AG08396 (cell line): ENCODE measurements at regions not wholly inside any gene's neighbourhood (a gene's known extent, or its start where the extent isn't known, plus 50 kb on each side); places are given as distances from the start of the nearest gene placed in this dataset.
"Not testable (repeated sequence)": the region's sequence is repeated elsewhere in the genome, so short reads cannot be mapped to it uniquely, and the experiment has no call there.

ENCODE experiments used
- DNase-seq: peaks from one replicate; pipeline ENCODE4 v3.0.0; 2012; ENCODE audit warnings: low spot score, mixed read lengths

DNA sequence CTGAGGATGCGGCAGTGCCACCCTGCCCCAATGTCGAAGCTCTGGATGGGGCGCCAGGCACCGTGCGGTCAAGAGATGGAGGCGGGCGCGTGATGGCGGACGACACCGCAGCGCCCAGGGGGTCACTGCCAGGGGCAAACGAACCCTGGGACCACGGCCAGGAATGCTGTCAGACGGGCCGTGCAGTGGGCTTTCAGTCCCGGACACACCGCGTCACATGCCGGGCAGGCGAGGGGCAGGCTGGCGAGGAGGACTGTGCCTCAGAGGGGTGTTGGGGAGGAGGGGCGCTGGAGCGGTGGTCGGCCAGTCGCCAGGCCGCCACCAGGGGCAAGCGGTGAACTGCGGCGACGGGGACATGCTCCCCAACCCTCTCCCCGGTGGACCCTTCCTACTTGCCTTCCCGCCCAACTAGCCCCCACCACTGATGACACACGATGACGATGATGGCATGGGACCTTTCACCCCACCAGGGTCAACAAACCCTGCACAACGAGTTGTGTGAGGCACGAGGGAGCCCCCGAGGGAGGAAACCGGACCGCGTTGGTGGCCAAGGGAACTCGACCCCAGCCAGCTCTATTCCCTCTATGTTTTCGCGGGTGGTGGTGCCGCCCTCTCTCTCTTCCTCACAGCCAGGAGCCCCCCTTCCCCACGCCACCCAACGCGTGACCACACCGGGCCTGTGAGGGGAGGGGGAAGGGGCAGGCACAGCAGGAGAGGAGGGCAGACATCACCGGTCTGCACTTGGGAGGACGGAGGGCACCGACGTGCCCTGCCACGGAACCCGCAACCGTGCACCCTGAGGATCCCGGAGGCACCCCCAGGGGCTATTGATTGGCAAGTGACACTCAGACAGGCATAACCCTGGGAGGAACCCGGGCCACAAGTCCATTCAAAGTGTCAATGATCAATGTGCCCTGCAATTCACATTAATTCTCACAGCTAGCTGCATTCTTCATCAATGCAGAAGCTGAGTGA is 1960.9 kb upstream of the DEFB115 start:
- no peak for DNase-seq

GRCh38 chr20:29297411-29298270 is 1959.8 kb upstream of the DEFB115 start:
- DNase-seq, result no peak

DNA sequence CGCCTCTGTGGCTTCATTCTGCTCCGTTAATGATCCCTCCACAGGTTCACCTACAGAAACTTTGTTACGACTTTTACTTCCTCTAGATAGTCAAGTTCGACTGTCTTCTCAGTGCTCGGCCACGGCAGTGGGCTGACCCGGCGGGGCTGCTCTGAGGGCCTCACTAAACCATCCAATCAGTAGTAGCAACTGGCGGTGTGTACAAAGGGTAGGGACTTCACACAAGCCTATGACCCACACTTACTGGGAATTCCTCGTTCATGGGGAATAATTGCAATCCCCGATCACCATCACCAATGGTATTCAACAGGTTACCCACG is 1959.2 kb upstream of the DEFB115 start:
- no peak for DNase-seq

DNA sequence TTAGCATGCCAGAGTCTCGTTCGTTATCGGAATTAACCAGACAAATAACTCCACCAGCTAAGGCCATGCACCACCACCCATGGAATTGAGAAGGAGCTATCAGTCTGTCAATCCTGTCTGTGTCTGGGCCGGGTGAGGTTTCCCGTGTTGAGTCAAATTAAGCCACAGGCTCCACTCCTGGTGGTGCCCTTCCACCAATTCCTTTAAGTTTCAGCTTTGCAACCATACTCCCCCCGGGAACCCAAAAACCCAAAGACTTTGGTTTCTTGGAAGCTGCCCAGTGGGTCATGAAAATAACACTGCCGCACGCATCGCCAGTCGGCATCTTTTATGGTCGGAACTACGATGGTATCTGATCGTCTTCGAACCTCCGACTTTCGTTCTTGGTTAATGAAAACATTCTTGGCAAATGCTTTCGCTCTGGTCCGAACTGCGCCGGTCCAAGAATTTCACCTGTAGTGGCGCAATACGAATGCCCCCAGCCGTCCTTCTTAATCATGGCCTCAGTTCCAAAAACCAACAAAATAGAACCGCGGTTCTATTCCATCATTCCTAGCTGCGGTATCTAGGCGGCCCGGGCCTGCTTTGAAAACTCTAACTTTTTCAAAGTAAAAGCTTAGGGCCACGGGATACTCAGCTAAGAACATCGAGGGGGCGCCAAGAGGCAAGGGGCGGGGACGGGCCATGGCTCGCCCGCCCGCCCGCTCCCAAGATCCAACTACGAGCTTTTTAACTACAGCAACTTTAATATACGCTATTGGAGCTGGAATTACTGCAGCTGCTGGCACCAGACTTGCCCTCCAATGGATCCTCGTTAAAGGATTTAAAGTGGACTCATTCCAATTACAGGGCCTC is 1958.5 kb upstream of the DEFB115 start:
- no peak for DNase-seq

- no peak for DNase-seq
These were observed 1957.5 kb upstream of the DEFB115 start for GRCh38 chr20:29299811-29300578.

DNA sequence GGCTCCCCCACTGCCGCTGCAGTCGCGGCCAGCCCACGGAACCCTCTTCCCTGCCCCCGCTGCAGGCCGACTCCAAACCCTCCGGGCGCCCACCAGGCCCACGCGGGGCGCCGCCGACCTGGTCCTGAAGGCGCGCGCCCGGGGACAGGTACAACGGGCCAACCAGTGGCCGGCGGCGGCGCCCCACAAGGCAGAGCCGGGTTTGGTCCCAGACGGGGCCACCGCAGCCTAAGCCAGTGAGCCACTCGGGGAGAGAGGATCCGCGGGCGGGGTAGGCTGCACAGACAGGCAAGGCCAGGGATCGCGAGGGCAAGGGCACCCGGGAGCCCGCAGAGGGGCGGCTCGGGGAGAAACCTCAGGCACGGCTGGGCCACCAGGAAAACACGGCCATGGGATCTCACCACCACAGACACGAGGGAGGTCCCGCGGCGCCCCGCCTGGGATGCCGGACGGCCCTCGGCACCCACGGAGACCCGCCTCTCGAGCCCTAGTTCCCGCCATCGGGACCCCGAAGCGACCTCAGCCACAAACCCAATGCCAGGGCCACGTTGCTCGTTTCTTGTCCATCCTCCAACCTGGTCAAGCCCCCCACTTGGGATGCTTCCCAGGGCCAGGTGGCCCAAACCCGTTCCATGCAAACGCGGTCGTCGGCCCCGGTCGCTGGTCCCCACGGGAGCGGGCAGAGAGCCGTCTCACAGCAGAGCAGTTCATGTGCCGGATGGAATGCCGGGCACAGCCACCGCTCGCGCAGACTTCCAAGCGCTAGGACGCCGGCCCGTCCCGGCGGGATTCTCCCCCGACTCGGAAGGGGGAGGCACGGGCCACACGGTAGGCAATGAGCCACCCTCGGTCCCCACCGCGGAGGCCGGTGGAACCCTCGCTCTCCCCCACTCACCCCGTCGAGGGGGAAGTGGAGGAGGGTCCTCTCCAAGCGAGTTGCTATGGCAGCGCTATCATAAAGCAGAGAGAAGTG is 1956.6 kb upstream of the DEFB115 start:
- no peak for DNase-seq

DNA sequence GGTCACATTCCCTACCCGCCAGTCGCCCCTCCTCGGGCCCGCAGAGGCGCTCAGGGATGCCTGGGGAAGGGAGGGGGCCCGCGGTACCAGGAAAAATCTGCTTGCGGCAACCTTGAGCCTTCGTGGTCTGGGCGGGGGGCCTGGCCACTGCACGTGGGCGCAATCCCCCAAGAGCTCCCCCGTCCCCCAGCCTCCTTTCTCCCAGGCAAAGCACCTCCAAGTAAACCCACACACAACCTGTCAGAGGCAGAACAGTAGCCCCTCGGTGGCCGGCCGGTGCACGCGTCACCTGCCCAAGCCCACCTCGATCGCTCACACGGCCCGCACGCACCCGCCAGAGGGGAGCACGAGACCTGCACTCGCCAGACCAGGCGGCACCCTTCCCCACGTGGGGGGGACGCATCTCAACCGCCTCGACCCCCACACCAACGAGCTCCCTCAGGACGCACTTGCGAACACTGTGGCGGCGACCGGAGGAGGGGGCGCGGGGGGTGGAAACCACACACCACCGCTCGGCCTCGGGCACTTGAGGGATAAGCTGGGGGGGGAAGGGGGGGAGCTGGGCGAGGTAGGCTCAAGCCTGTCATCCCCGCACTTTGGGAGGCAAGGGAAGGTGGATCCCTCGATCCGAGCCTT is 1955.7 kb upstream of the DEFB115 start:
- DNase-seq, result no peak

- DNase-seq, result no peak
These were observed 1954.4 kb upstream of the DEFB115 start for GRCh38 chr20:29302979-29303644.

DNA sequence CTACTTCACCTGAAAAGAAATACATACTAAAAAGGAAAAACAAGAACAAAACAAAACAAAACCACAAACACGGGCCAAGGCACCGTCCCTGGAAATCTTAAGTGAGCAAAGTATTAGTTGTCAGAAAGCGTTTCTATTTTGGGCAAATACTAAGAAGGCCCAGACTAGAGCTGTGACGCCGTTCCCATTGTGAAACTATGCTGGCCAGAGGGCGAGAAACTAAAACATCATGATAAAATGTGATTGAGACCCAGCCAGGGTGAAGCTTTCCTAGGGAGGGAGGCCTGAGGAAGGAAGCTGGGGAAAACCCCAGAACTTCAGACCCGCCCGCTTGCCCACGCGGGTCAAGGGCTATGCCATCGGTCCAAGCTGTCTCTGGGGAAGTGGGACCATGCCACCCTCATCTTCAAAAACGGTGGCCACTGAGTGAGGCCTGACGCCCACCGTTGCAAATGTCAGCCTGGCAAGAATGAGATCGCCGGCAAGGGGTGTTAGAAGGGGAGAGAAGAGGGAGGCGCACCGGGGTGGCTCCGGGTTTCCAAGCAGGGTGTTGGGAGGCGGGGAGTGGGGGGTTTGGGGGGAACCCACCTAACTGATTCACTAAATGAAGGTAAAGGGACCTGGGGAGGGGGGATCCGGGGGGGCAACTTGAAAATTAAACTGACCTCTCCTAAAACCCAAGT is 1950.9 kb upstream of the DEFB115 start:
- no peak for DNase-seq

- DNase-seq, result not testable (repeated sequence)
These were observed 1950.0 kb upstream of the DEFB115 start for GRCh38 chr20:29307484-29307883.

- DNase-seq, result not testable (repeated sequence)
These were observed 1948.5 kb upstream of the DEFB115 start for GRCh38 chr20:29308956-29309355.

DNA sequence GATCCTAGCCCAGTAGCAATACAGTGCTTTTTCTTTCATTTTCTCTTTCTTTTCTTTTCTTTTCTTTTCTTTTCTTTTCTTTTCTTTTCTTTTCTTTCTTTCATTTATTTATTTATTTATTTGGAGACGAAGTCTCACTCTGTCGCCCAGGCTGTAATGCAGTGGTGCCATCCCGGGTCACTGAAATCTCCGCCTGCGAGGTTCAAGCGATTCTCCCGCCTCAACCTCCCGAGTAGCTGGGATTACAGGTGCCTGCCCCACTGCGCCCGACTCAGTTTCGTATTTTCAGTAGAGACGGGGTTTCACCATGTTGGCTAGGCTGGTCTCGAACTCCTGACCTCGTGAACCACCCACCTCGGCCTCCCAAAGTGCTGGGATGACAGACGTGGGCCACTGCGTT is 1948.0 kb upstream of the DEFB115 start:
- not testable (repeated sequence) for DNase-seq

- DNase-seq, result not testable (repeated sequence)
These were observed 1946.4 kb upstream of the DEFB115 start for GRCh38 chr20:29311046-29311445.

GRCh38 chr20:29312679-29313078 is 1944.8 kb upstream of the DEFB115 start:
- DNase-seq, result not testable (repeated sequence)

DNA sequence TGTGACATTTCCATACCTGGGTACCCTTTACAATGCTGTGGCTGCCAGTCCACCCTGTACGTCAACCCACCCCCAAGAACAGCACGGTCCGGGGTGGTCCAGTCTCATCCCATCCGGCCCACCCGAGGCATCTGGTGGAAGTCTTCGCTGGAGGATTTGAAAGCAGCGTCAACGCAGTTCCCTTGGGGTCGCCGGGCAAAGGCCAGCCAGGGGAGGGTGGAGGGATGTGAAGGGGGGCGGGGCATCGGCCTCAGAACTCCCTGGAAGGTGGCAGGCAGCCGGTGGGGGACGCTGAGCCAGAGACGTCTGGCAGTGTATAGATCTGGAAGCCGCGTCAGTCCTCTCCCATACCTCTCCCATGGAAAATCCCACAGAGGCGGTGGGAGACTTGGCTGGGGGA is 1944.0 kb upstream of the DEFB115 start:
- no peak for DNase-seq

DNA sequence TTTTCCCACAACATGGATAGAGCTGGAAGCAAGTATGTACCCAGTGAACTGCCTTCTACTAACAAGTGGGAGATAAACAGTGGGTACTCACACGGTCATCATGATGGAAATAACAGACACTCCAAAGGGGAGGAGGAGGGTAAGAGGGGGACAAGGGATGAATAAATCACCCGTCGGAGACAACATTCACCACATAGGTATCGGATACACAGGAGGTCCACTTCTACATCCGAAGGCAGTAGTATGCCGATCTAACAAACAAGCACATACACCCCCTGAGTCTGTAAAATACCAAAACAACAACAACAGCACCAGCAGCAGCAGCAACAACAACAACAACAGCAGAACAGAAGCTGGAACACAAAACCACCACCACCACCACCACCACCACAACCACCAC is 1943.2 kb upstream of the DEFB115 start:
- no peak for DNase-seq

GRCh38 chr20:29318871-29319461 is 1938.5 kb upstream of the DEFB115 start:
- no peak for DNase-seq

DNA sequence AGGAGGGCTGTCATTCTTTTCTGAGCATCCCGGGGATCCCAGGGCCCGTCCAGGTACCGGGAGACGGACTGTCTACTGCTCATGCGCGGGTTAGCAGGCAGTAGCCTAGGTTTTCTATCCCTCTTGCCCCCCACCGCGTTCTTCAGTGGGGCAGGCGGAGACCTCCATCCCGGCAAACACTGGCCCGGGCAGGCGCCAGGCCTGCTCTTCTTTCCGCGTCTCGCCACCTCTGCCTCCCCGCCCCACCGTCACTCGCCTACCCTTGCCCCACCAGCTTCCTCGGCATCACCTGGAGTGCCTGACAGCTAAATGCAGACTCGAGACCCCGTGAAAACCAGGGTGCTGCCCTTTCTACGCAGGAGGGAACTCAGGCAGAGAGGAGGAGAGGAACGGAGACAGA is 1937.7 kb upstream of the DEFB115 start:
- DNase-seq, result no peak
